ENCODE measurements at regions not wholly inside any gene's neighbourhood (a gene's known extent, or its start where the extent isn't known, plus 50 kb on each side); places are given as distances from the start of the nearest gene placed in this dataset.

DNA sequence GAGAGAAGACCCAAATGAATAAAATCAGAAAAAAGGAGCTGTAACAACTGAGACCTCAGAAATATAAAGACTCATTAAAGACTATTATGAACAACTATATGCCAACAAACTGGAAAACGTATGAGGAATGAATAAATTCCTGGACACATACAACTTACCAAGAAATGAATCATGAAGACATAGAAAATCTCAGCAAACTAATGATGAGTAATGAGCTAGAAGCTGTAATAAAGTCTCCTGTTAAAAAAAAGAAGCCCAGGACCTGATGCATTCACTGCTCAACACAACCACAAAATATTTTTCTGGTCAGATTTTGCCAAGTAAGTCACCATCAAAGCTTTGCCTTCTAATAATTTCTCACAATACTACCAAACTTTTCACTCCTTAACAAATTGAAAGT lies 666.7 kb downstream of the LRRC70 start:
- TF ChIP-seq, protein P1, sequence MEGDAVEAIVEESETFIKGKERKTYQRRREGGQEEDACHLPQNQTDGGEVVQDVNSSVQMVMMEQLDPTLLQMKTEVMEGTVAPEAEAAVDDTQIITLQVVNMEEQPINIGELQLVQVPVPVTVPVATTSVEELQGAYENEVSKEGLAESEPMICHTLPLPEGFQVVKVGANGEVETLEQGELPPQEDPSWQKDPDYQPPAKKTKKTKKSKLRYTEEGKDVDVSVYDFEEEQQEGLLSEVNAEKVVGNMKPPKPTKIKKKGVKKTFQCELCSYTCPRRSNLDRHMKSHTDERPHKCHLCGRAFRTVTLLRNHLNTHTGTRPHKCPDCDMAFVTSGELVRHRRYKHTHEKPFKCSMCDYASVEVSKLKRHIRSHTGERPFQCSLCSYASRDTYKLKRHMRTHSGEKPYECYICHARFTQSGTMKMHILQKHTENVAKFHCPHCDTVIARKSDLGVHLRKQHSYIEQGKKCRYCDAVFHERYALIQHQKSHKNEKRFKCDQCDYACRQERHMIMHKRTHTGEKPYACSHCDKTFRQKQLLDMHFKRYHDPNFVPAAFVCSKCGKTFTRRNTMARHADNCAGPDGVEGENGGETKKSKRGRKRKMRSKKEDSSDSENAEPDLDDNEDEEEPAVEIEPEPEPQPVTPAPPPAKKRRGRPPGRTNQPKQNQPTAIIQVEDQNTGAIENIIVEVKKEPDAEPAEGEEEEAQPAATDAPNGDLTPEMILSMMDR (IDR thresholded peaks at IDR 0.05; ENCODE audit: borderline replicate concordance, control extremely low read depth, extremely low read depth, insufficient read depth, missing control alignments) = no peak

DNA sequence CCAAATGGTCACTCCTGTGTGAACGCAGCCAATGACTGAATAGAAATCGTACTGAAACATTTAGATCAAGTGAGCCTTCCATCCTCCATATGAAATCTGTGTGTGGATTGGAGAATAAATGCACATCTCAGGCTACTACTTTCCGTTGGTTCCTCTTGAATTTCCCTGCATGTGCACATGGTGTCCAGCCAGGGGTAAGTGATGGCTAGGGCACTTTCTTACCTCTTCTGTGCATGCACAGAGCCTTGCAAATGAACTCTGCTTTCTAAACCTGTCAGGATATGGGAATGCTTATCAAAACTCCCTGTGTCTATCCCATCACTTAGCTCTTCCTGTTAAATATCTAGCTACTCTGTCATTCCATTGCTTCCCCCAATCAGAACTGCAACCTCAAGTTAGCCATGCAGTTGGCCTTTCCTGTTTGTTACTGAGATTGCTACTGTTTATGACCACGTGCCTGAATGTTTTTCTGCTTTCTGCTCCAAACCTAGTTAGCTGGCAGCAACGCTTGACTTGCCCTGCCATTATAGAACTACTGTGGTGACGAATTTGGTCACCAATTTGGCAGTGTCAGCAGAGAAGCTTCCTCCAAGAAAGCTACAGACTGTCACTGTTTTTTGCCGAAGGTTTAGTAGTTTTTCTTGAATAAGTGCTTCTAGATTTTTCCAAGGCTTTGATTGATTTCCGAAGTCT lies 661.6 kb downstream of the LRRC70 start:
- in situ Hi-C loops (cut with MboI; ENCODE audit: low sequenced_read_pairs, unreplicated experiment) = no loop called here
- no peak for DNase-seq (ENCODE audit: low spot score)
- TF ChIP-seq, protein P1 (IDR thresholded peaks at IDR 0.05; ENCODE audit: borderline replicate concordance, control extremely low read depth, extremely low read depth, insufficient read depth, missing control alignments) = no peak

More for the DNA sequence above, 666.7 kb downstream of the LRRC70 start:
- DNase-seq (ENCODE audit: low spot score) = no peak
- in situ Hi-C loops (cut with MboI; ENCODE audit: low sequenced_read_pairs, unreplicated experiment) = no loop called here

DNA sequence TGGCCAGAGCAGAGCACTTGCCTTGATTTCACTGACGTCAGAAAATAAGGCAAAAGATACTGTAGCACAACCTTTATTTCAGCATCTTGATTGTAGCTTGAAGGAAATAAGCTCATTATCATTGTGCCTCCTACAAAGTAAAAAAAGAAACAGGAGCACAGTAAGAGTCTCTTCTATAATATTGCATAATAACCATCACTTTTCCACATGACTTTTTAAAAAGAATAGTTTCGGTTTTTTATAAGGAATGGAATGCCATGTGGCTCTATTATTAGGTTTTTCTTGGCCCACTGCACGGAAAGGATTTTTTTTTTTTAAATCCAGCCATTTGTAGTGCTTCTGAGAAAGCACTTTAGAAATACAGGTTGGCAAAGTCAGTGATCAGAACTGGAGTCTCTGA lies 655.3 kb downstream of the LRRC70 start:
- no peak for DNase-seq (ENCODE audit: low spot score)
- TF ChIP-seq, protein P1 (IDR thresholded peaks at IDR 0.05; ENCODE audit: borderline replicate concordance, control extremely low read depth, extremely low read depth, insufficient read depth, missing control alignments) = no peak
- in situ Hi-C loops (cut with MboI; ENCODE audit: low sequenced_read_pairs, unreplicated experiment) = no loop called here

DNA sequence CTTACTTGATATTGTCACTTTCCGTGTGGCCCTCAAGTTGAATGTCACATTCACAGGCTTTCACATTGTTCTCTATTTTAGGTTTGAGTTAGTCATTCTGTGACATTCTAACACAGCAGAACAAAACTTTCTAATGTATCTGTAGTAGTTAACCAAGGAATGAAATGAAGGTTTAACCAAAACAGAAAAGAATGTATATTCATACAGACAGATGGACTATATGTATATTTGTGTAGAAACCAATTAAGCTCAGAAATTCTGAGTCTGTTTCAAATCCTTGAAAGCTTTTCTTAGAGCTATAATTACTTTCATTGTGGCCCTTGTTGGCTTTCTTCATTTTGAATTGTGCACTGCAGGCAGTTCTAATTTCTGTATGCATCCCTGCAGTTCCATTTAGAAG lies 654.7 kb downstream of the LRRC70 start:
- in situ Hi-C loops (cut with MboI; ENCODE audit: low sequenced_read_pairs, unreplicated experiment) = no loop called here
- no peak for DNase-seq (ENCODE audit: low spot score)
- TF ChIP-seq, protein P1 (IDR thresholded peaks at IDR 0.05; ENCODE audit: borderline replicate concordance, control extremely low read depth, extremely low read depth, insufficient read depth, missing control alignments) = no peak

DNA sequence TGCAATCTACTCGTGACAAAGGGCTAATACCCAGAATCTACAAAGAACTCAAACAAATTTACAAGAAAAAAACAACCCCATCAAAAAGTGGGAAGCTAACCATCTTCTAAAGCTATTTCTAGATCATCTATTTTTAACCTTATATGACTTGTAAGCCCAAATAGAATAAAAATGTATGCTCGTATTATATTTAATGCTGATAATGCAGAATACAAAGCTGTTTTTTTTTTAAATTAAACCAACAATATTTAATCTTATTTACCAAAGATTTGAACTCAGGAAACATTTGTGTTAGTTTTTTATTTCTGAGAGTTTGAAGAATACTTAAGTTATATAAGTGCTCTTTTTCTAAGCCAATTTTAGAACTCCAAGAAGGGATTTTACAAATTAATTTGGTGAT lies 652.1 kb downstream of the LRRC70 start:
- no peak for DNase-seq (ENCODE audit: low spot score)
- TF ChIP-seq, protein P1 (IDR thresholded peaks at IDR 0.05; ENCODE audit: borderline replicate concordance, control extremely low read depth, extremely low read depth, insufficient read depth, missing control alignments) = no peak
- in situ Hi-C loops (cut with MboI; ENCODE audit: low sequenced_read_pairs, unreplicated experiment) = no loop called here

DNA sequence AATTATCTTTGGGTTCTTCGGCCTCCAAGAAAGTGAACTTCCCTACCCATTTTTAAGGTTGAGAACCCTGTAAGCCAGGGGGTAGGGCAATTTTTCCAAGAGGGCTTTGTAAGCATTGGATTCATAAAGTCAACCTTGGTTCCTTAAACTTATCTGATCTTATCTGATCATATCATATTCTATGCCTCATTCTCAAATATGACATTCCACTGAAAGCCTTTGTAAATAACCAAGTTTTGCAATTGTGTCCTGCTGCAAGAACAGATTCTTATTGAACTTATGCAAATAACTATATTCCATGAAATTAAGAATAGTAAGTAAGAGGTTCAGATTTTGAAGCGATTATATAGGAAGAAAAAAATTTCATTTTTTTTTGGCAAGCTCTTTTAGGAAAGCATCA lies 649.5 kb downstream of the LRRC70 start:
- DNase-seq (ENCODE audit: low spot score) = no peak
- in situ Hi-C loops (cut with MboI; ENCODE audit: low sequenced_read_pairs, unreplicated experiment) = no loop called here
- TF ChIP-seq, protein P1 (IDR thresholded peaks at IDR 0.05; ENCODE audit: borderline replicate concordance, control extremely low read depth, extremely low read depth, insufficient read depth, missing control alignments) = no peak
